K562 (cell line): ENCODE measurements at regions not wholly inside any gene's neighbourhood (a gene's known extent, or its start where the extent isn't known, plus 50 kb on each side); places are given as distances from the start of the nearest gene placed in this dataset.
"Not testable (repeated sequence)": the region's sequence is repeated elsewhere in the genome, so short reads cannot be mapped to it uniquely, and the experiment has no call there.

Experiments used
- ATAC-seq: fragments of 200-7000 bp; cut with Tn5 transposase; 3 replicates; pipeline ENCODE4 v1.9.1; 2020; ENCODE audit warnings: moderate library complexity
- BruUV-seq: library from RNA; stranded (reverse); fragments of 400-500 nt; replicated peaks from 2 replicates; lab custom pipeline; 2021; lab: Mats Ljungman, UMichigan
- CTCF ChIA-PET: fragments of 300-600 bp; formaldehyde crosslinking; extraction: SDS; loops from one replicate; lab custom pipeline; 2021; ENCODE audit warnings: low intra/inter-chr PET ratio; lab: Yijun Ruan, JAX
- POLR2A ChIA-PET: fragments of 300-600, 350-650 bp; sonication (Branson Sonifier 250); formaldehyde crosslinking; extraction: SDS; loops from one replicate; lab custom pipeline; 2021; ENCODE audit warnings: antibody characterized with exemption, inconsistent platforms; lab: Yijun Ruan, JAX
- DNase-seq, 4 experiments: peaks; one replicate each; pipeline versions ENCODE4 v3.0.0 to v3.0.0-alpha.2; 2011 to 2018; ENCODE audit warnings: low spot score in 3 of 4, mixed read lengths in 3 of 4; ENCODE audit errors: extremely low read depth in 1 of 4
- FAIRE-seq: peaks from 2 replicates; lab custom pipeline; 2011; peaks lifted over from hg19 to GRCh38; lab: Jason Lieb, UNC
- H2AFZ ChIP-seq: 2 replicates; pipeline ENCODE4 v1.6.0; 2011; ENCODE audit warnings: low read depth, low read length, control low read depth, inconsistent platforms
- H3K27ac ChIP-seq: fragments of 200-600 bp; 3 replicates; pipeline ENCODE4 v1.8.0; 2011; ENCODE audit warnings: low read depth, mild to moderate bottlenecking, control low read depth, inconsistent platforms, low read length, moderate library complexity, mixed read lengths; ENCODE audit errors: extremely low read depth
- H3K27me3 ChIP-seq, 2 experiments: fragments of 300-600 bp in 1 of 2; 2 replicates in 1 of 2; 3 replicates in 1 of 2; pipeline versions ENCODE4 v1.6.0 to v1.8.0; 2011; ENCODE audit warnings: inconsistent platforms in 2 of 2, low read length in 2 of 2, mild to moderate bottlenecking in 1 of 2, mixed read lengths in 1 of 2, moderate library complexity in 1 of 2; ENCODE audit not compliant: control insufficient read depth in 2 of 2, insufficient read depth in 2 of 2
- H3K36me3 ChIP-seq: fragments of 300-600 bp; 3 replicates; pipeline ENCODE4 v1.8.0; 2011; ENCODE audit warnings: mild to moderate bottlenecking, low read length, inconsistent platforms; ENCODE audit not compliant: control insufficient read depth, insufficient read depth
- H3K4me1 ChIP-seq, 2 experiments: fragments of 200-600 bp in 1 of 2; replicated peaks in 1 of 2; 2 replicates in 1 of 2; 3 replicates in 1 of 2; pipeline versions ENCODE4 v1.5.1 to v1.8.0; 2011; ENCODE audit warnings: inconsistent platforms in 2 of 2, low read length in 2 of 2, mild to moderate bottlenecking in 1 of 2, mixed read lengths in 1 of 2, moderate library complexity in 1 of 2; ENCODE audit not compliant: control insufficient read depth in 2 of 2, insufficient read depth in 2 of 2
- H3K4me2 ChIP-seq: 2 replicates; pipeline ENCODE4 v1.6.1; 2011; ENCODE audit warnings: low read length, control low read depth, inconsistent platforms, mixed read lengths; ENCODE audit not compliant: insufficient read depth
- H3K4me3 ChIP-seq: fragments of 200-600 bp; sonication (generic), shearing (Covaris generic); 2 replicates; pipeline ENCODE4 v1.5.1; 2016; ENCODE audit warnings: control low read depth, inconsistent platforms
- H3K79me2 ChIP-seq: fragments of 200-600 bp; 3 replicates; pipeline ENCODE4 v1.8.0; 2011; ENCODE audit warnings: low read length, inconsistent platforms; ENCODE audit not compliant: control insufficient read depth, insufficient read depth
- H3K9ac ChIP-seq, 2 experiments: 2 replicates each; pipeline versions ENCODE4 v1.6.0 to v1.6.1; 2011; ENCODE audit warnings: low read depth in 2 of 2, low read length in 2 of 2, control low read depth in 1 of 2, inconsistent platforms in 1 of 2, mild to moderate bottlenecking in 1 of 2, mixed read lengths in 1 of 2; ENCODE audit not compliant: insufficient read depth in 1 of 2
- H3K9me1 ChIP-seq: one replicate; pipeline ENCODE4 v1.6.0; 2011; ENCODE audit warnings: inconsistent platforms, mild to moderate bottlenecking, low read length, moderate library complexity; ENCODE audit not compliant: control insufficient read depth, insufficient read depth
- H3K9me3 ChIP-seq: replicated peaks from 2 replicates; pipeline ENCODE4 v1.5.1; 2011; ENCODE audit warnings: low read depth, low read length, inconsistent platforms; ENCODE audit not compliant: control insufficient read depth, insufficient read depth
- H4K20me1 ChIP-seq: replicated peaks from 2 replicates; pipeline ENCODE4 v1.6.1; 2011; ENCODE audit warnings: low read length, inconsistent platforms, mixed read lengths; ENCODE audit not compliant: control insufficient read depth, insufficient read depth
- WGBS: fragments of 100-300 bp; shearing (Covaris generic); methylation state at CpG from one replicate; pipeline ENCODE4 v1.1.6; 2016; ENCODE audit warnings: low coverage, mixed read lengths; ENCODE audit not compliant: insufficient coverage; ENCODE audit errors: missing lambda C conversion rate; 5-methylcytosine and 5-hydroxymethylcytosine counted together
- in situ Hi-C: fragments of 300-500 bp; cut with MboI; formaldehyde crosslinking; loops from 4 replicates; pipeline ENCODE4 v1.15.0; 2018; ENCODE audit warnings: inconsistent platforms, mixed read lengths
- intact Hi-C: fragments of 100-400 bp; cut with micrococcal nuclease; formaldehyde crosslinking; loops from 2 replicates; pipeline ENCODE4 v1.14.2; 2022
- TF ChIP-seq, protein P1 (sequence below), 2 experiments: IDR thresholded peaks; 2 replicates each; pipeline ENCODE4 v1.6.1; 2012; ENCODE audit warnings: improper control_type of control experiment in 2 of 2, low read depth in 2 of 2, low read length in 2 of 2, borderline replicate concordance in 1 of 2

DNA sequence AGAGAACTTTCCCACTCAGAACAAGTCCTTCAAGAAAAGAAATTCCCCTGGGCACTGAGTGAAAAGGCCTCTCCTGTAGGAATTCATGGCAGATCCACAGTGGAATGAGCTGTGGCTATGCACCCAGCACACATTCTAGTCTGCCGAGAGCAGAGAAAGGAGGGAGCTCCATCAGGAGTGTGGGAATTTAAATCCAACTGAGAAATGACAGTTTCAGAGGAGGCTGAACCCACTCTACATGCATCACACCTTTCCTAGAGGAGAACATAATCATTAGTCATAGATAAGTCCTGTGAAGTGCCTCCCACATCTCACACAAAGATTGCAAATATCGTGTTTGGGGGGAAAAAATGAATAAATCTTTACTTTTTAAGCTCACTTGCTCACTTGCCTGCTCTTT lies 530.2 kb upstream of the HTR1E start (continued):
- TF ChIP-seq, protein P1, sequence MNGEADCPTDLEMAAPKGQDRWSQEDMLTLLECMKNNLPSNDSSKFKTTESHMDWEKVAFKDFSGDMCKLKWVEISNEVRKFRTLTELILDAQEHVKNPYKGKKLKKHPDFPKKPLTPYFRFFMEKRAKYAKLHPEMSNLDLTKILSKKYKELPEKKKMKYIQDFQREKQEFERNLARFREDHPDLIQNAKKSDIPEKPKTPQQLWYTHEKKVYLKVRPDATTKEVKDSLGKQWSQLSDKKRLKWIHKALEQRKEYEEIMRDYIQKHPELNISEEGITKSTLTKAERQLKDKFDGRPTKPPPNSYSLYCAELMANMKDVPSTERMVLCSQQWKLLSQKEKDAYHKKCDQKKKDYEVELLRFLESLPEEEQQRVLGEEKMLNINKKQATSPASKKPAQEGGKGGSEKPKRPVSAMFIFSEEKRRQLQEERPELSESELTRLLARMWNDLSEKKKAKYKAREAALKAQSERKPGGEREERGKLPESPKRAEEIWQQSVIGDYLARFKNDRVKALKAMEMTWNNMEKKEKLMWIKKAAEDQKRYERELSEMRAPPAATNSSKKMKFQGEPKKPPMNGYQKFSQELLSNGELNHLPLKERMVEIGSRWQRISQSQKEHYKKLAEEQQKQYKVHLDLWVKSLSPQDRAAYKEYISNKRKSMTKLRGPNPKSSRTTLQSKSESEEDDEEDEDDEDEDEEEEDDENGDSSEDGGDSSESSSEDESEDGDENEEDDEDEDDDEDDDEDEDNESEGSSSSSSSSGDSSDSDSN (IDR thresholded peaks at IDR 0.05; ENCODE audit: borderline replicate concordance in 1 of 2, low read depth in 2 of 2, low read length in 2 of 2) = no peak

DNA sequence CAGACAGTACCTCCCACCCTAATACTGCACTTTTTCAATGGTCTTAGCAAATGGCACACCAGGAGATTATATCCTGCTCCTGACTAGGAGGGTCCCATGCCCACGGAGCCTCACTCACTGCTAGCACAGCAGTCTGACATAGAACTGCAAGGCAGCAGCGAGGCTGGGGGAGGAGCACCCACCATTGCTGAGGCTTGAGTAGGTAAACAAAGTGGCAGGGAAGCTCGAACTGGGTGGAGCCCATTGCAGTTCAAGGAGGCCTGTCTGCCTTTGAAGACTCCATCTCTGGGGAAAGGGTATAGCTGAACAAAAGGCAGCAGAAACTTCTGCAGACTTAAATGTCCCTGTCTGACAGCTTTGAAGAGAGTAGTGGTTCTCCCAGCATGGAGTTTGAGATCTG lies 544.5 kb upstream of the HTR1E start:
- H3K4me2 ChIP-seq, H4K20me1 ChIP-seq, H3K4me3 ChIP-seq, intact Hi-C loops, H3K27ac ChIP-seq, ATAC-seq, H3K79me2 ChIP-seq, H3K27me3 ChIP-seq, H3K9me1 ChIP-seq, BruUV-seq, DNase-seq, in situ Hi-C loops, H3K4me1 ChIP-seq, CTCF ChIA-PET, H3K36me3 ChIP-seq, FAIRE-seq, H2AFZ ChIP-seq, POLR2A ChIA-PET, H3K9me3 ChIP-seq, H3K9ac ChIP-seq: not testable (repeated sequence)
- WGBS = 0% methylated on average over 2 of the region's 3 CpGs
